T-helper 2 cell treated with Interferon-gamma antibody and Interleukin-4, amounts not matched to agents 5 μg/mL and 100 μg/mL, for 36 hours (primary cell): ENCODE measurements at regions not wholly inside any gene's neighbourhood (a gene's known extent, or its start where the extent isn't known, plus 50 kb on each side); places are given as distances from the start of the nearest gene placed in this dataset.

Source experiments
- DNase-seq: peaks from one replicate; pipeline ENCODE4 v3.0.0; 2021; ENCODE audit warnings: low spot score
- H3K27ac Mint-ChIP-seq: one replicate; pipeline ENCODE4 v1.8.0; 2021; ENCODE audit warnings: mild to moderate bottlenecking, mixed read lengths
- H3K27me3 Mint-ChIP-seq: one replicate; pipeline ENCODE4 v1.8.0; 2021; ENCODE audit warnings: low read depth, mixed read lengths
- H3K36me3 Mint-ChIP-seq: one replicate; pipeline ENCODE4 v1.8.0; 2021; ENCODE audit warnings: low read depth, mixed read lengths
- H3K4me1 Mint-ChIP-seq: one replicate; pipeline ENCODE4 v1.8.0; 2021; ENCODE audit warnings: low read depth, mixed read lengths
- H3K4me3 Mint-ChIP-seq: one replicate; pipeline ENCODE4 v1.8.0; 2022; ENCODE audit warnings: mild to moderate bottlenecking, moderate library complexity, mixed read lengths
- H3K9me3 Mint-ChIP-seq: one replicate; pipeline ENCODE4 v1.8.0; 2021; ENCODE audit warnings: mixed read lengths

DNA sequence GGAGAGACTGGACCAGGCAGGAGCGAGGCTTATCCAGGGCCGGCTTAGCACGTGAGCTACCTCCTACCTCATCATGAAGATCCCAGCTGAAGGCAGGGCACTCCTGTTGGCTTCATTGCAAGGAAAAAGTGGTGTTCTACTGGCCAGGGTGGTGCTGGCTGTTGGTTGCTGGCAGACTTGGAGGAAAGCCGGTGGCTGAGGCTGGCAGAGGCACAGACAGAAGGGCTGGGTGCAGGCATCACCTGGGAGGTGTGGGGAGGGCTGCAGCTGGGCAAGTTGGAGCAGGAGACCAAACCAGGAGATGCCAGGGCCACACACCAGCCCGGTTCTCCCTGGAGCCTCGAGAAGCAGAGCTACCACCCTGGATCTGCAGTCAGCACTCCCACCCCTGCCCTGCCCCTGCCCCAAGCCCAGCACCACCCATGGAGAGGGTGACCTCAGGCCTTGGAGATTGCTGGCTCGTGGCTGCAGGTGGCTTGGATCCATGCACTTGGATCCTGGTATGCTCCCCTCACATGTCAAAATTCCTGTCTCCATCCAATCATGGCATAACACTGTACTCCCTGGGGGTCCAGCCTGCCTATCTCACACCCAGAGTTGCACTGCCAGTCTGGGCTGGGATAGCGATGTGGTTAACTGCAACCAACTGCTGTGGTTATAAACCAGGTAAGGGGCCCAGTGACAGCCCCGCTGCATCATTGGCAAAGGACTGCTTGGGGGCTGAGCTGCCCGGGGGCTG is 49.7 kb downstream of the GLI2 start:
- no peak for DNase-seq
- Mint-ChIP-seq H3K4me3 (no peak overlapping the region), H3K27me3 (no peaks in the 10 kb centered on the region), H3K9me3 (no peaks in the 10 kb centered on the region), H3K27ac (no peak overlapping the region), H3K36me3 (no peaks in the 10 kb centered on the region), H3K4me1 (peaks cover 2% of the 10 kb centered on the region)

DNA sequence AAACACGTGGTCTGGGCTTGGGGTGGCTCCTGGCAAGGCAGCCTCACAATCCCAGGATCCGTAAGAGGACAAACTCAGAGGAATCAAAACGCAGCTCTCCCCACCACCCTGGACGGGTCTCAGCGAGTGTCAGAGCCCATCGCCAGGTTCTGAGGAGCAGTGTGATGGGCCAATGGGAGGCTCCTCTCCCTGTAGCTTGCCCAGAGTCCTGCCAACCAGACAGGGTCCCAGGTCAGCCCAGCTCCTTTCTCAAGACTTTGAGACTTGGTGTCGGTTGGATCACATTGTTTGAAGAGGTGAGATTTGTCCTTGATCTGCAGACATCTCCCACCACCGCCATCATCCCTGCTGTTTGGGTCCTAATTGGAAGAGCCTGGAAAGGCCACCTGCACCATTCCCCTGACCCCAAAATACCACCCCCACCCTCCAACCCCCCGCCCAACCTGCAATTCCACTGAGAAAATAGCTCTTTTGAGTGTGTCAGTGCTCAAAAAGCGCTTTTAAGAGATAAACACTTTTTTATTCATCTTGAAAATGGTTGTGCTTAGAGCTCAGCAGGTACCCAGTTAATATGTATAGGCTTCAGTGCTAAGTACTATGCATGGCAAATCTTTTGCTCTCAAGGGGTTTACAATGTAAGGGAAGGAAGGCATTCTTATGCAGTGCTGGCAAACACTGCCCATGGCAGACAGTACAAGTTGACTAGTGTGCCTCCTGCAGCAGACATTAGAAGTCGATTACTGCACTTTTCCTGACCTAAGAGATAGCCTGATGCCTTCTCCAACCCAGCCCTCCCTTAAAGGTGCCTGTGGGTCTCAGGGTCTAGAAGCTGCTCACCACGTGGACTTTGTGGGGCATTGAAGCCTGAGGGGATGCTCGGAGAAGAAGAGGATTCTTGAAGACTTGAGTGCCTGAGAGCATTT is 50.6 kb downstream of the GLI2 start:
- H3K4me1 Mint-ChIP-seq: peaks cover 2% of the 10 kb centered on the region
- no peak overlapping the region for H3K4me3 Mint-ChIP-seq
- no peak overlapping the region for H3K27ac Mint-ChIP-seq
- H3K27me3 Mint-ChIP-seq: no peaks in the 10 kb centered on the region
- no peaks in the 10 kb centered on the region for H3K36me3 Mint-ChIP-seq
- DNase-seq: no peak
- no peaks in the 10 kb centered on the region for H3K9me3 Mint-ChIP-seq

DNA sequence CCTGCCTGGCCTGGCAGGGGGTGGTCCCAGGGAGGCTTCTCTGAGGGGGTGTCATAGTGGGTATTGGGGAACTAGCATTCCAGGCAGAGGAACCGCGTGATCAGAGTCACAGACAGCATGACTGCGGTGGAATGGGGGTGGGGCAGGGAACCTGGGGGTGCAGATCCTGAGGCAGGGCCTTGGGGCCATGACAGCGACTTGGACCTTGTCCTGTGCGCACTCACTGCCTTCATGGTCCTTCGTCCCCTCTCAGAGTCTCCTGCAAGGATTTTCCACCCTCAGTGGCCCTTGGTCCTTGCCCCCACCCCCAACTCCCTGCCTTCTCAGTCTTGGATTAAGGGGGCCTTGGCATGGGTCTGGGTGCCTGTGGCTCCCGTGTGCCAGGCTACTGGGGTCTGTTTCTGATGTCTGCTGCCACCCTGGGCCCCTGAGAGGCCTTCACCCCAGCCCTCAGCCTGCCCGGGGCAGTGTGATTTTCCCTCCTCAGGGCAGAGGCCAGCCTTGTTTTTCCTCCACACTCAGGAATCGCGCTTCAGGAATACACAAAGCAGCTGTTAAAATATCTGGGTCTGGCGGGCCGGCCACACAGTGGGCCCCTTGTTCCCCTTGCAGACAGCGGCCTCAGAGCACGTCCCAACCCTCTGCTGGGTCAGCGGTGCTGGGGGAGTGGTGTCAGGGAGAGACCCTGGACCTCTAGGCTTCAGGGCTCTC is 51.6 kb downstream of the GLI2 start:
- Mint-ChIP-seq H3K27me3 (no peaks in the 10 kb centered on the region), H3K36me3 (no peaks in the 10 kb centered on the region), H3K27ac (no peak overlapping the region), H3K4me3 (no peak overlapping the region), H3K9me3 (no peaks in the 10 kb centered on the region), H3K4me1 (peaks cover 2% of the 10 kb centered on the region)
- no peak for DNase-seq

DNA sequence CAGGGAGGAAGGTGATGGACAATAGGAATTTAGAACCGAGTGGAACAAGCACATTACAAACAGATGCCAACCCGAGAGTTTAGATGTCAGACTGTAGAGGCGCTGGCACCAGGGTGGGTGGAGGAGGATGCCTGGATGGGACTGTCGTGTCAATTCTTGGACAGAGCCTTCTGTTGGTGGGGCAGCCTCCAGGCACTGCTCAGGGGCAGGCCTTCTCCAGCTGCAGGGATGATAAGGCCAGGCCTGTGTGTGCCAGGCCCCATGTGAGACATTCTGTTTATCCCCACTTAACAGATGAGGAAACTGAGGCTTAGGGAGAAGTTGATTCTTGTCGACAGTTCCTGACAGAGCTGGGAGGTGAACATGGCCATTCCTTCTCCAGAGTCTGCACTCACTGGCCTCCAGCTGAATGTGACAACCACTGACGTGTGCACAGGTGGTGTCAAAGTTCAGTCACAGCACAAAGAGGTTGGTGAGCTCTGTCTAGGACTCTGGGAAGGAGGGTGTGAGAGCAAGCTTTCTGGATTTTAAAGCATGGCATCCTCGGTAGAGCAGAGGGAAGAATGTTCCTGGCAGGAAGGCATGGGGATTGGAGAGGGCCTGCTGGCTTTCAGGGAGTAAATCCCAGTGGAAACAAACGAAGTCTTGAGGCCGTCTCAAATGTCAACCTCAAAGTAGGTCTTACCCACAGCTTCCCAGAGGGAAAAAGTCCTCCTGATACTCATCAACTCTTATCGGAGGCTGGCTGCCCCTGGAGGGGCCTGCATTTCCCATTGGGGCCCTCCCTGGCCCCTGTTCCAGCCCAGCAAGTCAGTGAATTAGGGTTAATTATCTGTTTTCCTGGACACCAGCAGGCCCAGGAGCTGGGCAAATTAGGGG is 52.4 kb downstream of the GLI2 start:
- no peak for DNase-seq
- H3K27ac Mint-ChIP-seq: no peak overlapping the region
- no peaks in the 10 kb centered on the region for H3K36me3 Mint-ChIP-seq
- H3K27me3 Mint-ChIP-seq: no peaks in the 10 kb centered on the region
- H3K4me3 Mint-ChIP-seq: no peak overlapping the region
- peaks cover 2% of the 10 kb centered on the region for H3K4me1 Mint-ChIP-seq
- H3K9me3 Mint-ChIP-seq: no peaks in the 10 kb centered on the region

DNA sequence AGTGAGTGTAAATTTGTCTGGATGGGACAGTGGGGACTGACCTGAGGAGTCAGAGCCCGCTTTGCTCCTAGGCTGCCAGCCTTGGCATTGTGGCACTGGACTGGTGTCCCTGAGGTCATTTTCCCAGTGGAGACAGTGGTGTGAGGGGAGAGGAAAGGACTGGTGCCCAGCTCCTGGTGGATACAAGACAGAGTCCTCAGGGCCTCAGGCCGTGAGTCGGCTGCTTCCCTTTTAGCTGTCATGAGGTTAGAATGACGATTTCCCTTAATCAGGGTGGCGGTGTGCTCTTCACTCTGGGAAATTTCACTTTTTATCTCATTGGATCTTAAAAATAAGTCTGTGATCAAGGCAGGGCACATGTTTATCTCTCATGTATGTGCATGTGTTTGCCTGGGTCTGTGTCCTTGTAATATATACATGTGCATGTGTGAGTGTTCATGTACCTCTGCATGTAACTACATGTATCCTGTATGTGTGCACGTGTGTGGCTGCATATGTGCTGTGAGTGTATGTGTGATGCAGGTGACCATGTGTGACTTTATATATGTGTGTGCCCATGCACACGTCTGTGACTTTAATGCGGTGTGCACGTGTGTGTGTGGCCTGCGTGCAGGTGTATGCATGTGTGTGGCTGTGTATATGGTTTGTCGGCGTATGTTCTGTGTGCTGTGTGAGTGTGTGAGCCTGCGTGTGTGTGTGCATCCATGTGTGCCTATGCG is 55.7 kb downstream of the GLI2 start:
- Mint-ChIP-seq H3K27me3 (no peaks in the 10 kb centered on the region), H3K4me1 (no peaks in the 10 kb centered on the region), H3K4me3 (no peak overlapping the region), H3K27ac (no peak overlapping the region), H3K9me3 (no peaks in the 10 kb centered on the region), H3K36me3 (no peaks in the 10 kb centered on the region)
- DNase-seq: no peak

DNA sequence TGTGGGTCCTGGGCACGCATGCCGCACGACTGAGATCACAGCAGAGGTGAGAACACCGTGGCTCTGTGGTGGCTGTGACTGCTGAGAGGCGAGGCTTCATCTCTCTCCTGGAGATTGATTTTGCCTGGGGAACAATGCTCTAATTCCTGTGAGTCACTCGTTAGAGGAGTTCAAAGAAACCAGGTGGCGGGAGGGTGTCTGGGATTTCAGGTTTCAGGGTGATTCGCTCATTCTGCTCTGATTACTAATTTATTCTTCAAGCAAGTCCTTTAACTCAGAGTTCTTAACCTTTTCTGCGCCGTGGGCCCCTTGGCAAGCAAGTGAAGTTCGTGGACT is 56.3 kb downstream of the GLI2 start:
- no peaks in the 10 kb centered on the region for H3K4me1 Mint-ChIP-seq
- no peak for DNase-seq
- H3K27me3 Mint-ChIP-seq: no peaks in the 10 kb centered on the region
- no peak overlapping the region for H3K4me3 Mint-ChIP-seq
- no peaks in the 10 kb centered on the region for H3K9me3 Mint-ChIP-seq
- H3K36me3 Mint-ChIP-seq: no peaks in the 10 kb centered on the region
- H3K27ac Mint-ChIP-seq: no peak overlapping the region

DNA sequence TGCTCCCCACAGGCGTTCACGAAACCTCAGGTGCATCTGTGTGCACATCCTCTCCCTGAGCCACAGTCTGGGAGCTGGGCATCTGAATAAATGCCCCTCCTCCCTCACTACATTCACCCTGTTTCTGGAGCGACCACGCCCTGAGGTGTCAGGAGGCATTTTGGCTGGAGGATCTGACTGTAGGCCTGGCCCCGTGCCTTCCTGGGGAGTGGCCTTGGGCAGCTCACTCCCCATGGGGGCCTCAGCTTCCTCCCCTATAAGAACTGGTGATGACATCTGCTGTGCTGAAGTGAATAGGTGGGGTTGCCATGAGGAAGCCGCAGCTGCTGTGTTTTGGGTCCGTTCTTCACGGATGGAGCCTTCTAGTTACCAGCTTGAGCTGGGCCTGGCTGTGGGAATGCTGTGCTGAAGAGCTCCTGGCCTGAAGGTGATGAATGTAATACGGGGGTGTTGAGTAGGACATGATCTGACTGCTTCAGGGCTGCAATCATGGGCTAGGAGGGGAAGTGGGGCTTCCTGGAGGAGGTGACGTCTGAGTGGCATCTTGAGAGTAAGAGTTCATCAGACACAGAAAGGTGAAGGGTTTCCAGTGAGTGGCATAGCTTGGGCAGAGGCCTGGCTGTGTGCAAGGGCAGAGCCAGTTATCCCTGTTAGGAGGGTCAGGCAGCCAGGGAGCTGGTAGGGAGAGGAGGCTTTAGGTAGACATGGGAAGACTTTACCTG is 58.2 kb downstream of the GLI2 start:
- no peak overlapping the region for H3K4me3 Mint-ChIP-seq
- no peak overlapping the region for H3K27ac Mint-ChIP-seq
- no peaks in the 10 kb centered on the region for H3K36me3 Mint-ChIP-seq
- no peaks in the 10 kb centered on the region for H3K27me3 Mint-ChIP-seq
- no peaks in the 10 kb centered on the region for H3K9me3 Mint-ChIP-seq
- DNase-seq: no peak
- no peaks in the 10 kb centered on the region for H3K4me1 Mint-ChIP-seq

DNA sequence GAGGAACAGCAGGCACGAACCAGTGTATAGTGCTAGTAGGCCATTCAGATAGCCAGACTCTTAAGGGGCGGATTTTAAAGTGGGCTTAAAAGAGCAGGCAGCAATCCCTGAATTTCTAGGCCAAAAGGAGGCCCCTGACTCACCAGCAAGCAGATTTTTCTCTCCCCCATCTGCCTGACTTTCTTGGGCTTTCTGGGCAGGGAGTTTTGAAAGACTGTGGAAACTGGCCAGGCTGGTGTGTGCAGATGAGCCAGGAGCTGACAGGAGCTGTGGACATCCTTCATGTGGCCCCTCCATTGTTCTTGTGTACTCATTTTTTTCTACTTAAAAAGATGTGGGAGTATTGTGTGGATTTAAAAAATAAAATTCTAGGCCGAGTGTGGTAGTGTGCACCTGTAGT is 59.0 kb downstream of the GLI2 start:
- Mint-ChIP-seq H3K36me3 (no peaks in the 10 kb centered on the region), H3K4me3 (no peak overlapping the region), H3K27me3 (no peaks in the 10 kb centered on the region), H3K4me1 (no peaks in the 10 kb centered on the region), H3K27ac (no peak overlapping the region), H3K9me3 (no peaks in the 10 kb centered on the region)
- no peak for DNase-seq

DNA sequence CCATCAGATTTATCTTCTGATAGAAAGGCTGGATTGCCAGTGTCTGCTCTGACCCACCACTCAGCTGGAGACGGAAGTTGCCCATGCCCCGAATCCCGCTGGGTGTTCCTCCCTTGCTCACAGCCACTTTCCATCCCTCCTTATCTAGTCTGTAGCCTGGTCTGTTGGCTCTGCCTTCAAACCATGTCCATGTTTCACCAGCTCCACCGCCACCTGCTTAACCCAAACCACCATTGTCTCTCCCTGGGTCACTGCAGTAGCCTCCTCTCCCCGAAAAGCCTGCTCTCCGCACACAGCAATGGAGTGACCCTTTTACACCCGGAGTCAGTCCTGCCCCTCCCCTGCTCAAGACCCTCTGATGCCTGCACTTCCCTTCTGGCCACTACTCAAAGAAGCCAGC is 60.4 kb downstream of the GLI2 start:
- Mint-ChIP-seq H3K9me3 (no peaks in the 10 kb centered on the region), H3K36me3 (no peaks in the 10 kb centered on the region), H3K27me3 (no peaks in the 10 kb centered on the region), H3K27ac (no peak overlapping the region), H3K4me3 (no peak overlapping the region), H3K4me1 (no peaks in the 10 kb centered on the region)
- DNase-seq: no peak

DNA sequence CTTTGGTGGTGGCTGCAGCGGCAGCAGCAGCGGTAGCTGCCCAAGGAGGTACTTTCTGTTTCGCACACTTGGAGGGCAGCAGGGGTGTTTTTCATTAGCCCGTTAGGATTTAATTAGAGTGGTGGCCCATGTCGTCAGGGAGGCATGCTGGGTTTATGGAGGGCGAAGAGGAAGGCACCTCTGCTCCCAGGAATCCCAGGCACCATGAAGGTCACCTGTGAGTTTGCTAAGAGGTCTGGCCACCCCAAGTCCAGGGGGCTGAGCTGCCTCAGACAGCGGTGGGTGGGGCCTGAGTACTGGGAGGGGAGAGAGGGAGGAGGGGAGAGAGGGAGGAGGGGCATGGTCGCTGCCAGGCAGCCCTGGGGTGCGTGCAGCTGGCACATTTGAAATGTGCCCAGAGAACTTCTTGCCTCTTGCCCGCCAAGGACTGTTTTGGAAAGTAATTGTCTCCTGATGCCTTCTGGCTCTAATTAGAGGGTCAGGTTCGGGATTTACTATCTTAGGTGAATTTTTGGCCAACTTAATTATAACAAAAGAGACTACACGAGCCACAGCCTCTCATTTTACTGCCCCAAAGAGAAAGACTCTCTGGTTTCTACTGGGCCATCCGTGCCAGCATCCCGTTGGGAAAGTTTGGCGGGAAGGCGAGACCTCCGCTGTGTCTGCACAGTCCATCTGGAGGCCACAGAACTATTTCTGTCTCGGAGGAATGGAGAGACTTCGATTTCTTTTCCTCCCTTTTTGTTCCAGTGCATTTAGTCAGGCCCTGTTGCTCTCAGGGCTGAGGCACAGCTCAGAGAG is 62.0 kb downstream of the GLI2 start:
- H3K9me3 Mint-ChIP-seq: no peaks in the 10 kb centered on the region
- no peak overlapping the region for H3K27ac Mint-ChIP-seq
- no peaks in the 10 kb centered on the region for H3K4me1 Mint-ChIP-seq
- no peaks in the 10 kb centered on the region for H3K36me3 Mint-ChIP-seq
- no peaks in the 10 kb centered on the region for H3K27me3 Mint-ChIP-seq
- no peak overlapping the region for H3K4me3 Mint-ChIP-seq
- DNase-seq: no peak

DNA sequence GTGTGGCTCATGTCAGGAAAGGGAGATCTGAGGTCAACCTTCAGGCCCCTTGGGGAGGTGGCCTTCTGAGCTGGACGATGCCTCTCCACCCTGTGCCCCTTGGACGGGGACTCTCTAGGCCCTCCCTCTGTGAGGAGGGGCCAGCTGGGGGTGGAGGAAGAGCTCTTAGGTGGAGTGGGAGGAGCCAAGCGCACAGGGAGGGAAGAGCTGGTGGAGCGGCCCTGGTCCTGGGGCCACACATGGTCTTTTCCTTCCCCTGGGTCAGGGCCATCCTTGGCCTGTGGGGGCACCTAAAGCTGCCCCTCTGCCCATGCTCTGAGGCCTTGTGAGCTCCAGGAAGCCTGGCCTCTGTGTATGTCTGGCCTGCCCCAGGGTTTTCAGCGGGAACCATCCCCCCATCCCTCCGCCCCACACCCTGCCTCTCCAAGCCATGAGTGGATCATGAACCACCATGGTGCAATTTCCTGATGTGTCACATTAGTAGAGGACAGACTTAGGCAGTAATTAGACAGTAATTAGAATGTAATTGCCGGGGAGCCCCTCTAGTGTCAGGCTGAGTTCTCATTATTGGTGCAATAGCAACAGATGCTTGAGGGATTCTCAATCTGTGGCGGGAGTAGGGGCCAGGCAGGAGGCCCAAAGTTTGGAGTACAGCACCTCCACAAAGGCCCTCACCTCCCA is 63.0 kb downstream of the GLI2 start:
- Mint-ChIP-seq H3K4me3 (no peak overlapping the region), H3K27me3 (no peaks in the 10 kb centered on the region), H3K4me1 (no peaks in the 10 kb centered on the region), H3K9me3 (no peaks in the 10 kb centered on the region), H3K27ac (no peak overlapping the region), H3K36me3 (no peaks in the 10 kb centered on the region)
- no peak for DNase-seq

DNA sequence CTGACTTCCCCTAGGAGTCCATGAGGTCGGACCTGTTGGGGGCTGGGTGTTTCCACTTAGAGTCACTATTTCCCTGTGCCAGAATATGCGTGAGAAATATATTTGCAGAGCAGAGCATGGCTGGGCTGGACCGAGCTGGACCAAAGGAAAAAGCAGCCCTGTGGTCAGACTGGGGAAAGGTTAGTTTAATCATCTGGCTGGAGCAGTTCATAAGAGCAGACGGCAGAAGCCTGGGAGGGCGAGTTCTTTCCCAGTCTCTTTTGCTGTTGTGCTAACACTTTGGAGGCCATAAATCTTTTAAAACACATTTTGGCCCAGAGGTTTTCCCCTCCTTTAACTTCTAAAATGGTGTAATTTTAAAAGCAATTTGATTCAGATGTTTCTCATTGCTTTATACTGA is 66.5 kb downstream of the GLI2 start:
- DNase-seq: no peak
- Mint-ChIP-seq H3K27ac (no peak overlapping the region), H3K36me3 (no peaks in the 10 kb centered on the region), H3K4me3 (no peak overlapping the region), H3K9me3 (no peaks in the 10 kb centered on the region), H3K4me1 (no peaks in the 10 kb centered on the region), H3K27me3 (no peaks in the 10 kb centered on the region)
